CD4-positive, alpha-beta T cell (primary cell): ENCODE measurements at regions not wholly inside any gene's neighbourhood (a gene's known extent, or its start where the extent isn't known, plus 50 kb on each side); places are given as distances from the start of the nearest gene placed in this dataset.

Source experiments
- ATAC-seq: fragments of 200-7000 bp; cut with Tn5 transposase; one replicate; pipeline ENCODE4 v1.10.0; 2022; ENCODE audit warnings: mild to moderate bottlenecking; ENCODE audit not compliant: poor library complexity
- CTCF ChIA-PET: fragments of 350-600 bp; sonication (Branson Sonifier 250); formaldehyde crosslinking; loops from one replicate; lab custom pipeline; 2021; ENCODE audit warnings: antibody characterized with exemption, inconsistent platforms; lab: Charles Lee
- POLR2A ChIA-PET: fragments of 350-600 bp; sonication (Branson Sonifier 250); formaldehyde crosslinking; loops from one replicate; lab custom pipeline; 2021; ENCODE audit warnings: antibody characterized with exemption, inconsistent platforms; lab: Charles Lee
- DNase-seq, 14 experiments: peaks; one replicate each; pipeline ENCODE4 v3.0.0-alpha.2; 2013 to 2020; ENCODE audit warnings: mixed read lengths in 2 of 14
- H3K27ac ChIP-seq, 2 donors: one replicate each; pipeline versions ENCODE4 v1.5.1 to v1.7.0; 2013; ENCODE audit warnings: low read length in 2 of 2, low read depth in 1 of 2, mild to moderate bottlenecking in 1 of 2
- H3K27me3 ChIP-seq, 2 experiments: 1 replicate in 1 of 2; 2 replicates in 1 of 2; pipeline versions ENCODE4 v1.6.1 to v1.7.0; 2013; ENCODE audit warnings: low read length in 2 of 2, control low read depth in 1 of 2, mild to moderate bottlenecking in 1 of 2, moderate library complexity in 1 of 2; ENCODE audit not compliant: insufficient read depth in 2 of 2, control insufficient read depth in 1 of 2
- H3K36me3 ChIP-seq: one replicate; pipeline ENCODE4 v1.6.1; 2013; ENCODE audit warnings: low read length, control low read depth; ENCODE audit not compliant: insufficient read depth
- H3K4me1 ChIP-seq: one replicate; pipeline ENCODE4 v1.6.1; 2013; ENCODE audit warnings: low read length, control low read depth; ENCODE audit not compliant: insufficient read depth
- H3K4me3 ChIP-seq: one replicate; pipeline ENCODE4 v1.5.1; 2013; ENCODE audit warnings: mild to moderate bottlenecking, low read length, moderate library complexity
- H3K9me3 ChIP-seq, 2 experiments: 1 replicate in 1 of 2; 2 replicates in 1 of 2; pipeline versions ENCODE4 v1.6.1 to v1.7.0; 2013; ENCODE audit warnings: low read length in 2 of 2, mild to moderate bottlenecking in 2 of 2, control low read depth in 1 of 2, moderate library complexity in 1 of 2; ENCODE audit not compliant: control insufficient read depth in 1 of 2, insufficient read depth in 1 of 2
- H3K27ac Mint-ChIP-seq: one replicate; pipeline ENCODE4 v1.8.0; 2020; ENCODE audit warnings: mixed read lengths
- H3K27me3 Mint-ChIP-seq: one replicate; pipeline ENCODE4 v1.8.0; 2021; ENCODE audit warnings: mixed read lengths
- H3K36me3 Mint-ChIP-seq: one replicate; pipeline ENCODE4 v1.8.0; 2021; ENCODE audit warnings: low read depth, mixed read lengths
- H3K4me1 Mint-ChIP-seq: one replicate; pipeline ENCODE4 v1.8.0; 2021; ENCODE audit warnings: low read depth, mixed read lengths
- H3K4me3 Mint-ChIP-seq: one replicate; pipeline ENCODE4 v1.8.0; 2020; ENCODE audit warnings: mild to moderate bottlenecking, mixed read lengths
- H3K9me3 Mint-ChIP-seq: one replicate; pipeline ENCODE4 v1.8.0; 2020; ENCODE audit warnings: mixed read lengths
- intact Hi-C, 2 experiments: fragments of 100-400 bp; cut with DNase I in 1 of 2; cut with micrococcal nuclease in 1 of 2; formaldehyde crosslinking; loops; one replicate each; pipeline versions ENCODE4 v1.15.1 to v1.9.0; 2023 to 2025; cut with DNase I, micrococcal nuclease
- TF ChIP-seq, protein P1 (sequence below): fragments of 200-600 bp; IDR thresholded peaks from one replicate; pipeline ENCODE4 v1.8.0; 2022; ENCODE audit warnings: antibody characterized with exemption, mild to moderate bottlenecking

DNA sequence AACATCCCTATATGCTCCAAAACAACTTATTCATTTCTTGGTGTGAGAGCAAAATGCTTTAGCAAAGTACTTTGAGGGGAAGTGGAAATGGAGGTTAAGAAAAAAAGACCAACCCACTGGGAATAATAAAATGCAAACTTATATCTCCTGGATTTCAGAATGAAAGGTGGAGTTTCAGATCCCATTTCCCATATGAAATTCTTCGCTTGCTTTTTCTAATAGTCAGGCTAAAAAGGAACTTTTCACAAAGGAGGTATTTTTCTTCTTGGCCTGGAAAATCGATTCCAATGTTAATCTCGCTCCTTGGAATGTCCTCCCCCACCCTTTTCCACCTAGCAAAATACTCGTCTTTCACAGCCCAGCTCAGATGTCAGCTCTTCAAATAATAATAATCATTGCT is 360.9 kb downstream of the LPIN1 start:
- intact Hi-C loops, result no loop called here
- CTCF ChIA-PET, result no interaction called here
- no peak overlapping the region for H3K4me3 ChIP-seq

DNA sequence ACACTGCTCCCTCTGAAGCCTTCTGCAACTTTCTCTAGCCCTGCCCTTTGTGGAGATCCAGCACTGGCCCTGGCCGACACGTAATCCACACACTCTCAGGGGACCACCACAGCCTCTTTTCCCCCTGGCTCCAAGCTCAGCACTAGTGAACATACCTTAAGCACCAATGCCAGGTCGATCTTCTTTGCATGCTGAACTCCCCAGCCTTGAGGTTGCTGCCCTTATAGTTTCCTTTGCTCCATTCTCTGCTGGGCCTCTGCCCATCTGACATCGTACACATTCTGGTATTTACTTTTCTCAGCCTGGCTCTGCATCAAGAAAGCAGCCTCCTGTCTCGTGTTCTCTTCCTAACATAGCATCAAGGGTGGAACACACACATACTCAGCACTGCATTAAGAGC is 361.5 kb downstream of the LPIN1 start:
- CTCF ChIA-PET, result no interaction called here
- H3K4me1 ChIP-seq, result peaks cover 20% of the 10 kb centered on the region
- DNase-seq (no peak), ATAC-seq (no peak)
- POLR2A ChIA-PET, result interaction anchor here (1.3 kb wide), 1 partner anchor 63 kb away, joined by 4 read pairs; no protein-coding TSS in a partner anchor
- H3K4me1 Mint-ChIP-seq, result peaks cover 52% of the 10 kb centered on the region
- no peaks in the 10 kb centered on the region for H3K27me3 Mint-ChIP-seq
- intact Hi-C loops, result no loop called here
- TF ChIP-seq, protein P1, sequence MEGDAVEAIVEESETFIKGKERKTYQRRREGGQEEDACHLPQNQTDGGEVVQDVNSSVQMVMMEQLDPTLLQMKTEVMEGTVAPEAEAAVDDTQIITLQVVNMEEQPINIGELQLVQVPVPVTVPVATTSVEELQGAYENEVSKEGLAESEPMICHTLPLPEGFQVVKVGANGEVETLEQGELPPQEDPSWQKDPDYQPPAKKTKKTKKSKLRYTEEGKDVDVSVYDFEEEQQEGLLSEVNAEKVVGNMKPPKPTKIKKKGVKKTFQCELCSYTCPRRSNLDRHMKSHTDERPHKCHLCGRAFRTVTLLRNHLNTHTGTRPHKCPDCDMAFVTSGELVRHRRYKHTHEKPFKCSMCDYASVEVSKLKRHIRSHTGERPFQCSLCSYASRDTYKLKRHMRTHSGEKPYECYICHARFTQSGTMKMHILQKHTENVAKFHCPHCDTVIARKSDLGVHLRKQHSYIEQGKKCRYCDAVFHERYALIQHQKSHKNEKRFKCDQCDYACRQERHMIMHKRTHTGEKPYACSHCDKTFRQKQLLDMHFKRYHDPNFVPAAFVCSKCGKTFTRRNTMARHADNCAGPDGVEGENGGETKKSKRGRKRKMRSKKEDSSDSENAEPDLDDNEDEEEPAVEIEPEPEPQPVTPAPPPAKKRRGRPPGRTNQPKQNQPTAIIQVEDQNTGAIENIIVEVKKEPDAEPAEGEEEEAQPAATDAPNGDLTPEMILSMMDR, result no peak
- H3K4me3 Mint-ChIP-seq, result no peak overlapping the region
- no peaks in the 10 kb centered on the region for H3K36me3 ChIP-seq
- peak overlapping the region; percentile 44 for H3K27ac Mint-ChIP-seq
- H3K27me3 ChIP-seq, result no peaks in the 10 kb centered on the region
- no peak overlapping the region for H3K27ac ChIP-seq
- no peaks in the 10 kb centered on the region for H3K9me3 Mint-ChIP-seq
- H3K4me3 ChIP-seq, result no peak overlapping the region
- no peaks in the 10 kb centered on the region for H3K36me3 Mint-ChIP-seq
- H3K9me3 ChIP-seq, result no peaks in the 10 kb centered on the region

More for the DNA sequence above, 360.9 kb downstream of the LPIN1 start:
- H3K4me1 ChIP-seq, result peaks cover 20% of the 10 kb centered on the region
- H3K27ac ChIP-seq, result no peak overlapping the region
- H3K4me3 Mint-ChIP-seq, result no peak overlapping the region
- no peaks in the 10 kb centered on the region for H3K36me3 ChIP-seq
- H3K9me3 ChIP-seq, result no peaks in the 10 kb centered on the region
- H3K4me1 Mint-ChIP-seq, result peaks cover 47% of the 10 kb centered on the region
- H3K27ac Mint-ChIP-seq, result no peak overlapping the region
- ATAC-seq, result no peak
- H3K36me3 Mint-ChIP-seq, result no peaks in the 10 kb centered on the region
- no peak for DNase-seq
- H3K27me3 Mint-ChIP-seq, result no peaks in the 10 kb centered on the region
- TF ChIP-seq, protein P1, result no peak
- POLR2A ChIA-PET, result interaction anchor here (0.7 to 1.3 kb wide), 2 partner anchors 62 to 72 kb away, joined by 3 to 4 read pairs; no protein-coding TSS in a partner anchor
- no peaks in the 10 kb centered on the region for H3K9me3 Mint-ChIP-seq
- no peaks in the 10 kb centered on the region for H3K27me3 ChIP-seq

DNA sequence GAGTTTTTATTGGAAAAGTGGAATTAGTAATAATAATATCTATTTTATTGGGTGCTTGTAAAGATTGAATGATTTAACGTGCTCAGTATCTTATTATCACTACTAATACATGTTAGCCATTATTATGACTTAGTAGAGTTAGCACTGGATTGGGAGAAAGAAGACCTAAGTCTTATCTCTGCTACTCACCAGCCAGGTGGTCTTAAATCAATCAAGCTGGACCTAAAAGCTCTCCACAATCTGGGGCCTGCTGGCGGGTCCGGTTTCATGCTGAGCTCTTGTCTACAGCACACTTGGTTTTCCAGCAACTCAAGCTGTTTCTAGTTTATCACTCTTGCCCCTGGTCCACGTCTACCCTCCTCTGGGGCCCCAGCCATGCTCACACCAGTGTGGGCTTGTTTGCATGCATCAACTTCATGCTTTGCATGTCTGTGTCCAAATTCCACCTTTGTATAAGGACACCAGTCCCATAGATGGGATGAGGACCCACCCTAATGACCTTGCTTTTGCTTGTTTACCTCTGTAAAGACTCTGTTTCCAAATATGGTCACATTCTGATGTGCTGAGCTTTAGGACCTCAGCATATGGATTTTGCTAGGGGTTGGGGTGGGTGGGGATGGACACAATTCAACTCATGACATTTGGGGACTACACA is 363.1 kb downstream of the LPIN1 start:
- CTCF ChIA-PET, result no interaction called here
- Mint-ChIP-seq H3K27me3 (no peaks in the 10 kb centered on the region), H3K36me3 (no peaks in the 10 kb centered on the region), H3K4me1 (peaks cover 54% of the 10 kb centered on the region), H3K4me3 (no peak overlapping the region), H3K27ac (peak overlapping the region; percentile 84), H3K9me3 (no peaks in the 10 kb centered on the region)
- Histone ChIP-seq H3K4me3 (no peak overlapping the region), H3K4me1 (peaks cover 20% of the 10 kb centered on the region), H3K27ac (no peak overlapping the region), H3K36me3 (no peaks in the 10 kb centered on the region), H3K9me3 (no peaks in the 10 kb centered on the region), H3K27me3 (no peaks in the 10 kb centered on the region)
- POLR2A ChIA-PET, result interaction anchor here (0.6 to 1.9 kb wide), 9 partner anchors 14 to 787 kb away, joined by 3 to 9 read pairs (median 3); partner anchors contain the start of gene TRIB2
- ATAC-seq, result no peak
- intact Hi-C loops, result loop anchor here in 1 of 2 experiments (2.0 kb wide), 1 partner anchor 17 kb away; no protein-coding TSS in a partner anchor
- DNase-seq, result no peak
- TF ChIP-seq, protein P1, result no peak
